K562 (cell line): ENCODE measurements at regions not wholly inside any gene's neighbourhood (a gene's known extent, or its start where the extent isn't known, plus 50 kb on each side); places are given as distances from the start of the nearest gene placed in this dataset.

Experiments
- ATAC-seq: fragments of 200-7000 bp; cut with Tn5 transposase; 3 replicates; pipeline ENCODE4 v1.9.1; 2020; ENCODE audit warnings: moderate library complexity
- BruUV-seq: library from RNA; stranded (reverse); fragments of 400-500 nt; replicated peaks from 2 replicates; lab custom pipeline; 2021; lab: Mats Ljungman, UMichigan
- CTCF ChIA-PET: fragments of 300-600 bp; formaldehyde crosslinking; extraction: SDS; loops from one replicate; lab custom pipeline; 2021; ENCODE audit warnings: low intra/inter-chr PET ratio; lab: Yijun Ruan, JAX
- POLR2A ChIA-PET: fragments of 300-600, 350-650 bp; sonication (Branson Sonifier 250); formaldehyde crosslinking; extraction: SDS; loops from one replicate; lab custom pipeline; 2021; ENCODE audit warnings: antibody characterized with exemption, inconsistent platforms; lab: Yijun Ruan, JAX
- DNase-seq, 4 experiments: peaks; one replicate each; pipeline versions ENCODE4 v3.0.0 to v3.0.0-alpha.2; 2011 to 2018; ENCODE audit warnings: low spot score in 3 of 4, mixed read lengths in 3 of 4; ENCODE audit errors: extremely low read depth in 1 of 4
- FAIRE-seq: peaks from 2 replicates; lab custom pipeline; 2011; peaks lifted over from hg19 to GRCh38; lab: Jason Lieb, UNC
- H2AFZ ChIP-seq: 2 replicates; pipeline ENCODE4 v1.6.0; 2011; ENCODE audit warnings: low read depth, low read length, control low read depth, inconsistent platforms
- H3K27ac ChIP-seq: fragments of 200-600 bp; 3 replicates; pipeline ENCODE4 v1.8.0; 2011; ENCODE audit warnings: low read depth, mild to moderate bottlenecking, control low read depth, inconsistent platforms, low read length, moderate library complexity, mixed read lengths; ENCODE audit errors: extremely low read depth
- H3K27me3 ChIP-seq, 2 experiments: fragments of 300-600 bp in 1 of 2; 2 replicates in 1 of 2; 3 replicates in 1 of 2; pipeline versions ENCODE4 v1.6.0 to v1.8.0; 2011; ENCODE audit warnings: inconsistent platforms in 2 of 2, low read length in 2 of 2, mild to moderate bottlenecking in 1 of 2, mixed read lengths in 1 of 2, moderate library complexity in 1 of 2; ENCODE audit not compliant: control insufficient read depth in 2 of 2, insufficient read depth in 2 of 2
- H3K36me3 ChIP-seq: fragments of 300-600 bp; 3 replicates; pipeline ENCODE4 v1.8.0; 2011; ENCODE audit warnings: mild to moderate bottlenecking, low read length, inconsistent platforms; ENCODE audit not compliant: control insufficient read depth, insufficient read depth
- H3K4me1 ChIP-seq, 2 experiments: fragments of 200-600 bp in 1 of 2; replicated peaks in 1 of 2; 2 replicates in 1 of 2; 3 replicates in 1 of 2; pipeline versions ENCODE4 v1.5.1 to v1.8.0; 2011; ENCODE audit warnings: inconsistent platforms in 2 of 2, low read length in 2 of 2, mild to moderate bottlenecking in 1 of 2, mixed read lengths in 1 of 2, moderate library complexity in 1 of 2; ENCODE audit not compliant: control insufficient read depth in 2 of 2, insufficient read depth in 2 of 2
- H3K4me2 ChIP-seq: 2 replicates; pipeline ENCODE4 v1.6.1; 2011; ENCODE audit warnings: low read length, control low read depth, inconsistent platforms, mixed read lengths; ENCODE audit not compliant: insufficient read depth
- H3K4me3 ChIP-seq: fragments of 200-600 bp; sonication (generic), shearing (Covaris generic); 2 replicates; pipeline ENCODE4 v1.5.1; 2016; ENCODE audit warnings: control low read depth, inconsistent platforms
- H3K79me2 ChIP-seq: fragments of 200-600 bp; 3 replicates; pipeline ENCODE4 v1.8.0; 2011; ENCODE audit warnings: low read length, inconsistent platforms; ENCODE audit not compliant: control insufficient read depth, insufficient read depth
- H3K9ac ChIP-seq, 2 experiments: 2 replicates each; pipeline versions ENCODE4 v1.6.0 to v1.6.1; 2011; ENCODE audit warnings: low read depth in 2 of 2, low read length in 2 of 2, control low read depth in 1 of 2, inconsistent platforms in 1 of 2, mild to moderate bottlenecking in 1 of 2, mixed read lengths in 1 of 2; ENCODE audit not compliant: insufficient read depth in 1 of 2
- H3K9me1 ChIP-seq: one replicate; pipeline ENCODE4 v1.6.0; 2011; ENCODE audit warnings: inconsistent platforms, mild to moderate bottlenecking, low read length, moderate library complexity; ENCODE audit not compliant: control insufficient read depth, insufficient read depth
- H3K9me3 ChIP-seq: replicated peaks from 2 replicates; pipeline ENCODE4 v1.5.1; 2011; ENCODE audit warnings: low read depth, low read length, inconsistent platforms; ENCODE audit not compliant: control insufficient read depth, insufficient read depth
- H4K20me1 ChIP-seq: replicated peaks from 2 replicates; pipeline ENCODE4 v1.6.1; 2011; ENCODE audit warnings: low read length, inconsistent platforms, mixed read lengths; ENCODE audit not compliant: control insufficient read depth, insufficient read depth
- BACH1 ChIP-seq: fragments of 200-800 bp; sonication (Bioruptor generic); IDR thresholded peaks from 2 replicates; pipeline ENCODE4 v1.6.1; 2016; ENCODE audit warnings: missing genetic modification characterization, missing compliant biosample characterization
- EHMT2 ChIP-seq: fragments of 450-650 bp; IDR thresholded peaks from 2 replicates; pipeline ENCODE4 v1.6.1; 2018; ENCODE audit warnings: antibody characterized with exemption
- FOXA3 ChIP-seq, 2 experiments: fragments of 450-650 bp in 1 of 2; sonication (generic) in 1 of 2; formaldehyde crosslinking; IDR thresholded peaks in 1 of 2; conservative IDR thresholded peaks in 1 of 2; 2 replicates each; pipeline versions ENCODE4 v1.4.0 to v1.8.0; 2020 to 2022; ENCODE audit warnings: mild to moderate bottlenecking in 2 of 2, missing genetic modification reagents in 1 of 2
- GTF2E2 ChIP-seq: fragments of 200-800 bp; sonication (Bioruptor generic); IDR thresholded peaks from 2 replicates; pipeline ENCODE4 v1.6.1; 2016; ENCODE audit warnings: missing genetic modification characterization, missing compliant biosample characterization
- HMBOX1 ChIP-seq: sonication (generic); IDR thresholded peaks from 2 replicates; pipeline ENCODE4 v1.6.1; 2016
- KLF6 ChIP-seq: fragments of 250-450 bp; sonication (Bioruptor Pico); IDR thresholded peaks from 2 replicates; pipeline ENCODE4 v1.4.0; 2020; ENCODE audit warnings: mild to moderate bottlenecking, moderate library complexity, borderline replicate concordance
- MTF1 ChIP-seq: fragments of 250-450 bp; sonication (Bioruptor Pico); IDR thresholded peaks from 2 replicates; pipeline ENCODE4 v1.9.0; 2021; ENCODE audit warnings: moderate library complexity, mild to moderate bottlenecking, inconsistent platforms, borderline replicate concordance
- NONO ChIP-seq, 2 experiments: fragments of 200-400 bp in 1 of 2; fragments of 450-650 bp in 1 of 2; formaldehyde crosslinking in 1 of 2; IDR thresholded peaks; 2 replicates each; pipeline ENCODE4 v1.6.1; 2017; ENCODE audit warnings: low read depth in 2 of 2, mild to moderate bottlenecking in 2 of 2, moderate library complexity in 2 of 2, low read length in 1 of 2
- NR1H2 ChIP-seq: sonication (generic); formaldehyde crosslinking; IDR thresholded peaks from 2 replicates; pipeline ENCODE4 v1.4.0; 2020; ENCODE audit warnings: mild to moderate bottlenecking, missing genetic modification reagents
- NR2C2 ChIP-seq, 2 experiments: fragments of 200-800 bp in 1 of 2; sonication (Bioruptor generic) in 1 of 2; sonication (generic) in 1 of 2; formaldehyde crosslinking in 1 of 2; IDR thresholded peaks; 2 replicates each; pipeline versions ENCODE4 v1.6.1 to v1.8.0; 2016 to 2022; ENCODE audit warnings: mild to moderate bottlenecking in 1 of 2, missing compliant biosample characterization in 1 of 2, missing genetic modification characterization in 1 of 2, missing genetic modification reagents in 1 of 2
- NR3C1 ChIP-seq: sonication (generic); formaldehyde crosslinking; IDR thresholded peaks from 2 replicates; pipeline ENCODE4 v1.8.1; 2022; ENCODE audit warnings: missing genetic modification reagents
- RBM25 ChIP-seq: fragments of 200-400 bp; formaldehyde crosslinking; IDR thresholded peaks from 2 replicates; pipeline ENCODE4 v1.6.1; 2018; ENCODE audit warnings: low read length, low read depth, moderate library complexity; ENCODE audit not compliant: severe bottlenecking
- TAF15 ChIP-seq: fragments of 200-400 bp; formaldehyde crosslinking; IDR thresholded peaks from 2 replicates; pipeline ENCODE4 v1.6.1; 2017; ENCODE audit warnings: mild to moderate bottlenecking, low read depth, low read length, moderate library complexity
- TAF7 ChIP-seq: fragments of 450-650 bp; IDR thresholded peaks from 2 replicates; pipeline ENCODE4 v1.6.1; 2016; ENCODE audit warnings: missing genetic modification characterization, missing compliant biosample characterization
- ZNF121 ChIP-seq: sonication (generic); formaldehyde crosslinking; conservative IDR thresholded peaks from 2 replicates; pipeline ENCODE4 v1.8.0; 2022; ENCODE audit warnings: missing genetic modification reagents
- WGBS: fragments of 100-300 bp; shearing (Covaris generic); methylation state at CpG from one replicate; pipeline ENCODE4 v1.1.6; 2016; ENCODE audit warnings: low coverage, mixed read lengths; ENCODE audit not compliant: insufficient coverage; ENCODE audit errors: missing lambda C conversion rate; 5-methylcytosine and 5-hydroxymethylcytosine counted together
- in situ Hi-C: fragments of 300-500 bp; cut with MboI; formaldehyde crosslinking; loops from 4 replicates; pipeline ENCODE4 v1.15.0; 2018; ENCODE audit warnings: inconsistent platforms, mixed read lengths
- intact Hi-C: fragments of 100-400 bp; cut with micrococcal nuclease; formaldehyde crosslinking; loops from 2 replicates; pipeline ENCODE4 v1.14.2; 2022
- TF ChIP-seq, protein P1 (sequence below): fragments of 450-650 bp; IDR thresholded peaks from 2 replicates; pipeline ENCODE4 v1.6.1; 2016
- TF ChIP-seq, protein P2 (sequence below): IDR thresholded peaks from 3 replicates; pipeline ENCODE4 v1.6.1; 2011; ENCODE audit warnings: borderline replicate concordance, mild to moderate bottlenecking, moderate library complexity; ENCODE audit not compliant: insufficient read length; ENCODE audit errors: extremely low read depth

GRCh38 chr3:72413228-72413627, 435.0 kb downstream of the SHQ1 start:
- Histone ChIP-seq H4K20me1 (peaks cover 65% of the 10 kb centered on the region), H3K36me3 (no peaks in the 10 kb centered on the region; the same call in 2 of the 3 replicates), H3K27me3 (no peaks in the 10 kb centered on the region), H3K9me1 (no peaks in the 10 kb centered on the region), H3K4me3 (no peak overlapping the region), H3K27ac (peak overlapping the region; percentile 14; the same call in 1 of the 3 replicates), H3K9me3 (no peaks in the 10 kb centered on the region), H3K4me1 (peaks cover 3 to 34% of the 10 kb centered on the region in 2 experiments; a peak in 4 of 5 replicates), H3K79me2 (peaks cover 100% of the 10 kb centered on the region), H2AFZ (no peak overlapping the region), H3K4me2 (no peak overlapping the region), H3K9ac (no peak overlapping the region)
- peak in 1 of 4 experiments; percentile 32 for DNase-seq
- BruUV-seq, result no TSS peak
- ATAC-seq, result peak; percentile 77
- ChIA-PET CTCF (no interaction called here), POLR2A (interaction anchor here (0.6 kb wide), 2 partner anchors 624 to 696 kb away, joined by 3 read pairs; no protein-coding TSS in a partner anchor)
- intact Hi-C loops (no loop called here), in situ Hi-C loops (no loop called here)
- WGBS, result 8% methylated on average over 4 of the region's 4 CpGs
- FAIRE-seq, result peak; percentile 29
- TF ChIP-seq NR3C1 (CRISPR knock-in tag), result no peak
- TF ChIP-seq, protein P1, sequence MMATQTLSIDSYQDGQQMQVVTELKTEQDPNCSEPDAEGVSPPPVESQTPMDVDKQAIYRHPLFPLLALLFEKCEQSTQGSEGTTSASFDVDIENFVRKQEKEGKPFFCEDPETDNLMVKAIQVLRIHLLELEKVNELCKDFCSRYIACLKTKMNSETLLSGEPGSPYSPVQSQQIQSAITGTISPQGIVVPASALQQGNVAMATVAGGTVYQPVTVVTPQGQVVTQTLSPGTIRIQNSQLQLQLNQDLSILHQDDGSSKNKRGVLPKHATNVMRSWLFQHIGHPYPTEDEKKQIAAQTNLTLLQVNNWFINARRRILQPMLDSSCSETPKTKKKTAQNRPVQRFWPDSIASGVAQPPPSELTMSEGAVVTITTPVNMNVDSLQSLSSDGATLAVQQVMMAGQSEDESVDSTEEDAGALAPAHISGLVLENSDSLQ, result 0 out of 2 replicates have a peak, but pooled peaks have one; percentile 9
- TF ChIP-seq NR1H2 (CRISPR knock-in tag), result no peak
- TF ChIP-seq EHMT2, result no peak
- no peak for TF ChIP-seq FOXA3 (CRISPR knock-in tag; conservative IDR thresholded peaks at IDR 0.05 in 1 of 2, IDR thresholded peaks at IDR 0.05 in 1 of 2)
- TF ChIP-seq HMBOX1, result peak; percentile 68; the same call in 1 of the 2 replicates
- no peak for TF ChIP-seq NR2C2 (CRISPR knock-in tag; IDR thresholded peaks at IDR 0.05)
- TF ChIP-seq NR2C2 (tag; IDR thresholded peaks at IDR 0.05), result no peak
- TF ChIP-seq MTF1 (CRISPR knock-in tag), result no peak
- TF ChIP-seq RBM25, result no peak
- no peak for TF ChIP-seq NONO (IDR thresholded peaks at IDR 0.05; ENCODE audit: low read depth in 2 of 2, low read length in 1 of 2)
- TF ChIP-seq TAF15, result no peak
- no peak for TF ChIP-seq BACH1 (tag)
- TF ChIP-seq ZNF121 (CRISPR knock-in tag), result no peak
- TF ChIP-seq KLF6 (CRISPR knock-in tag), result no peak
- TF ChIP-seq, protein P2, sequence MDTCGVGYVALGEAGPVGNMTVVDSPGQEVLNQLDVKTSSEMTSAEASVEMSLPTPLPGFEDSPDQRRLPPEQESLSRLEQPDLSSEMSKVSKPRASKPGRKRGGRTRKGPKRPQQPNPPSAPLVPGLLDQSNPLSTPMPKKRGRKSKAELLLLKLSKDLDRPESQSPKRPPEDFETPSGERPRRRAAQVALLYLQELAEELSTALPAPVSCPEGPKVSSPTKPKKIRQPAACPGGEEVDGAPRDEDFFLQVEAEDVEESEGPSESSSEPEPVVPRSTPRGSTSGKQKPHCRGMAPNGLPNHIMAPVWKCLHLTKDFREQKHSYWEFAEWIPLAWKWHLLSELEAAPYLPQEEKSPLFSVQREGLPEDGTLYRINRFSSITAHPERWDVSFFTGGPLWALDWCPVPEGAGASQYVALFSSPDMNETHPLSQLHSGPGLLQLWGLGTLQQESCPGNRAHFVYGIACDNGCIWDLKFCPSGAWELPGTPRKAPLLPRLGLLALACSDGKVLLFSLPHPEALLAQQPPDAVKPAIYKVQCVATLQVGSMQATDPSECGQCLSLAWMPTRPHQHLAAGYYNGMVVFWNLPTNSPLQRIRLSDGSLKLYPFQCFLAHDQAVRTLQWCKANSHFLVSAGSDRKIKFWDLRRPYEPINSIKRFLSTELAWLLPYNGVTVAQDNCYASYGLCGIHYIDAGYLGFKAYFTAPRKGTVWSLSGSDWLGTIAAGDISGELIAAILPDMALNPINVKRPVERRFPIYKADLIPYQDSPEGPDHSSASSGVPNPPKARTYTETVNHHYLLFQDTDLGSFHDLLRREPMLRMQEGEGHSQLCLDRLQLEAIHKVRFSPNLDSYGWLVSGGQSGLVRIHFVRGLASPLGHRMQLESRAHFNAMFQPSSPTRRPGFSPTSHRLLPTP, result no peak
- no peak for TF ChIP-seq TAF7 (tag)
- TF ChIP-seq GTF2E2 (tag), result no peak
